GM19023 (cell line): ENCODE measurements at regions not wholly inside any gene's neighbourhood (a gene's known extent, or its start where the extent isn't known, plus 50 kb on each side); places are given as distances from the start of the nearest gene placed in this dataset.
"Not testable (repeated sequence)": the region's sequence is repeated elsewhere in the genome, so short reads cannot be mapped to it uniquely, and the experiment has no call there.

ENCODE experiments used
- ATAC-seq: cut with Tn5 transposase; IDR thresholded peaks from one replicate; pipeline ENCODE4 v1.9.1; 2021; ENCODE audit warnings: mild to moderate bottlenecking, moderate library complexity; ENCODE audit not compliant: unreplicated experiment

DNA sequence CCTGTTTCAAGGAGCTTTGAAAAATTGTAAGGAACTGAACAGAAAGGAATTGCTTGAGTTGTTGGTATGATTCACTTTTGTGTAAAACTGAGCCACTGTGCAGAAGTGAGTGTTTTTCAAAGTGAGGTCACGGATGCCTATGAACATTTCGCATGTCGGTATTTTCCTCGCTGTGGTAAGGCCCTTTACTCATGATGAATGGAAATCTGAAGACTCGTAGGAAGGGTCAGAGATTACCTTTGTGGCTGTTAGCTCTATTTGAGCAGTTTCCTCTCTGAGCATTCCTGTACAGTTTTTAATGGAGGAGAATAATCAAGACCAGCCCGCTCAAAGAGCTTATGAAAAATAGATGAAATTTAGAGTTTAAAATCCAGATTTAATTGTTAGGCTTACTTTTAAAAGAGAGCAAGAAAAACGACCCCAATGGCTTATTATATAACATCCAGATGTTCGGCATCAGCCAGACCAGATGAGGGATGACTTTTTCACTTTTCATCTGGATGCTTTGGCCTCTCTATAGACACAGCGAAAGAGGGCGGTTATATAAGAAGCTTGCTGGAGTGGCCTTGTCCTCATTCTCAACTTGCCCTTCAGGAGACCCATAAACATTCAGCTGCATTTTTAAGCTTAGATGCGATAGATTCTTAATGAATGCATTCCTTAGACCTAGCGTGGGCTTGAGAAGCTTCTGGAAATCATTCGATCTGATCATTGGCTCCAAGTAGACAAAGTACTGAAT, 99.5 kb downstream of the CD83 start:
- no peak for ATAC-seq

DNA sequence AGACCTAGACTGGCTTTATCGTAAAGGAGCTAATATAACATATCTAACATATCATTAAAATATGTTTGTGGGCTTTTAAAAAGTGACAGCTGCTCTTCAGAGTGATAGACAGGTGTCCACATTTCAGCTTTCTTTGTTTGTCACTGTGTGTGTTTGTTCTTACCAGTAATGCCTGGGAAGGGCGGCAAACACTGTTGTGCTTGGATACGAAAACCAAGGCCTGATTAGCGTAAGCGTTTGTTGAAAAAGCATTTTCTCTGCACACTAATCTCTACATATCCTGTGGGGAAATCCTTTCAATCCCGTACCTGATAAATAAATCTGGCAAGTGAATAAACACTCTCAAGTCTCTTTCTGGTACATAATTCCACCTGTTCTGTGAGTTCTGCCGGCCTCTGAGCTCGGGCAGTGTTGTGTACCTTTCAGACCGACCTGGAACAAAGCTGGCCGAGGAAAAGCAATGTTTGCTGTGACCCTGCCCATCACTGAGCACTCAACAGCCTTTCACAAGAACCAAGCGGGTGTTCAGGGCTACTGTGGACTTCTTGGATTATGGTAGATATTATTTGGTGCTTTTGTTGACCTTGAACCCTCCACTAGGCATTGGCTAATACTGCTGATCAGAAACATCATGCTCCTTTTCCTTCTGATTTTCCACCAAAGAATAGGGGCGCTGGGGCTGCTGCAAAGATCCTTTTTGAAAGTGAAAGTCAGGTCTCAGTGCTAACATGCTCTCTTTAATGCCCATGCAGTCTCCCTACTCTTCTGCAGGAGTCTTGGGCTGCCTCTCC, 100.4 kb downstream of the CD83 start:
- no peak for ATAC-seq

DNA sequence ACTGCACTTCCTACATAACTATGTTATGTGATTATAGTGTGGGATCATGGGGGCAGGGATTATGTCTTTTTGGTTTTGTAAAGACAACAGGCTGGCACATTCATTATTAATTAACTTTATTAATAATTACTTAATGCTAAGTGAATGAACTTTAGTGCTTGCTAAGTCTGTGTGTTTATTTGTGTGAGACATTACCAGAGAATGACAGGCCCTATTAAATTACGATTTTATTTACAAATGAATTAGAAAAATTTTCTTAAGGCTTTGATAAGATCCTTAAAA, 100.9 kb downstream of the CD83 start:
- ATAC-seq = no peak

DNA sequence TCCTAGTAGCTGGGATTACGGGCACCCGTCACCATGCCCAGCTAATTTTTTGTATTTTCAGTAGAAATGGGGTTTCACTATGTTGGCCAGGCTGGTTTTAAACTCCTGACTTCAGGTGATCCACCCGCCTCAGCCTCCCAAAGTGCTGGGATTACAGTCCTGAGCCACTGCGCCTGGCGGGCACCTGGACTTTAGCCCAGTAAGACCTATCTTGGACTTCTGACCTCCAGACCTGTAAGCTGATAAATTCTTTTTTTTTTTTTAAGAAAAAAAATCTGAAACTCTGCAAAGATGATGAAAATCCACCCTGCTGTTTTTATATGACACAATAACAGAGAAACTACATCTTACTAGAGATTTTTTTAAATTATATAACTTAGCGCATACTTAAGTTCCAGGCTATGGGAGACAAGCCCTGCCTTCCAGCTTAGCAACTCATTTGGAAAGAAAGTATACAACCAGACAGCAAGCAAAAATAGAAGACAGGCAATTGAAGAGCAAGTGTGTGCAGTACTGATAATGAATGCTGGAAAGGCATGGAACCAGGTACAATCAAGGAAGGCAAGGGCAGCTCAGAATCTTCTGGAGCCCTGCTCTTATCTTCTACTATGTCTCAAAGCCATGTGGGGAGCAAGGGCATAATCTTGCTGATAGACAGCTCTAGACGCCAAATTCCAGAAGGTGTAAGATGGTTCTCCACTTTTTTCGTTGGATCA, 104.2 kb downstream of the CD83 start:
- no peak for ATAC-seq

DNA sequence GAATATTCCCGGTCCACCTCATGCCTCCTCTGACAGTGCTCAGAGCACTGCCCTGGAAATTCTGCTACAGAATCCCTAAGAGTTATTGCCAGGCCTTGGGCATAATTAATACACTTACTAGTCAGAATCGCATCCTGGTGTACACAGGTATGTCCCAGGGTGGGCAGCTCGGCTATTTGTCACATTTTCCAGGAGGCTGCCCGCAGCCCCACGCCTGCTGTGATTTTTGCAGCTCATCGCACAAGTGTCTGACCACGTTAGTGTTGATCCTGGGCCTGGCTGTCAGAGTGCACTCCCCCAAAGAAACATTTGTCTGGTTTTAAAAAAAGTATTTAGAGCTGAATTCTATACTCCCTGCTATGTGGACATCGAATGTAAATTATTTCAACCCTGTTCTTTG, 105.4 kb downstream of the CD83 start:
- ATAC-seq = no peak

DNA sequence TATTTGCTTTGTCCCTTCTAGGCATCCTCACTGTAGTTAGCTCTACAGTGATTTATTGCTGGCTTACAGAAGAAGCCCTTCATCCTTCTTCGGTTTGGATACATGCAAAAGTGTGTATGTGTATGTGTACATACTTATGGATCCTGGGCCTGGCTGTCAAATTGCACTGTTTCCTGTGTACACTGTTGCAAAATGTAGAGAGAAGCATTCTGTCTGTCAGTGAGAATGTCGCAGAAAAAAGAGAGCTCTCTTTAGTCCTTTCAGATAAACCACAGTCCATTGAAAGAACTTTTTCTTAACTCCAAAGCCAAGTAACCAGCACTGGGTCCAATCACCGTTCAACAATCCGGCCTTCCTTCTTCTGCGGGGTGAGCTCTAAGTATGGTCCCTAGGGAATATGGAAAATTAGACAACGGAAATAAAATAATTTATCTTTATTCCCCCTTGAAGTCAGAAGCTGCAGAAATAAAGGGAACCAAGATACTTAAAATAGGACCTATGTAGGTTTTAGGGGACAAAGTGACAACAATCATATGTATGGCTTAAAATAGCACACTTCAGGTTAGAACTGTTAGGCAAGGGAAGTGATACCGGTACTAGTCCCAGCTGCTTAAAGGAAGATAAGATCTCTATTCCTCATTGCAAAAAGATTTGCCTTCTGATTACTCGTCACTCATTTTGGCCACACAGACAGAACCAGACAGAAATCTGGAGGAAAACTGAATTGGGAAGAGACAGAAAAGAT, 107.0 kb downstream of the CD83 start:
- no peak for ATAC-seq

DNA sequence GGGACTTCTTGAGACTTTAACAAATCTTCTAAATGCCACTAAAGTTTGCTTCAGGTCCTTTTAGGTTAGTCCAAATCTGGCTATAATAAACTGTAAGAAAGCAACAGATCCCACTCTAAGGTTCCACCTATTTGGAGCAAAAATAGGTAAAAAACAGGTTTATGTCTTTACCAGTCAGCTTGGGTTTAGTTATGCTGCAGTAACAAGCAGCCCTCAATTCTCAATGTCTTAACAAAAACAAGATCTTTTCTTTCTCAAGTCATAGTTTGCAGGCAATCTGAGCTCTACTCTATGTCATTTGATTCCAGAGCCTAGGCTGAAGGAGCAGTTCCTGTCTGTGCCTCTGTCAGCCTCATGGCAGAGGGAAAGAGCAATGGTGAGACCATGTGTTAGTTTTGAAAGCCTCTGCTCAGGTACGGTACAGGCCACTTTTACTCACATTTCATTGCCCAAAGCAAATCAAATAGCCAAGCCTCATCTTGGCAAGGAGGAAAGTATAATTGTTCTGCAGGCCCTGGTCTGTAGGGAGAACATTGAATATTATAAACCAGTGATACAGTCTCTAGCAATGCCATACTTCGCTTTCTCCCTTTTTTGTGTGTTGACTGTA, 108.6 kb downstream of the CD83 start:
- no peak for ATAC-seq

DNA sequence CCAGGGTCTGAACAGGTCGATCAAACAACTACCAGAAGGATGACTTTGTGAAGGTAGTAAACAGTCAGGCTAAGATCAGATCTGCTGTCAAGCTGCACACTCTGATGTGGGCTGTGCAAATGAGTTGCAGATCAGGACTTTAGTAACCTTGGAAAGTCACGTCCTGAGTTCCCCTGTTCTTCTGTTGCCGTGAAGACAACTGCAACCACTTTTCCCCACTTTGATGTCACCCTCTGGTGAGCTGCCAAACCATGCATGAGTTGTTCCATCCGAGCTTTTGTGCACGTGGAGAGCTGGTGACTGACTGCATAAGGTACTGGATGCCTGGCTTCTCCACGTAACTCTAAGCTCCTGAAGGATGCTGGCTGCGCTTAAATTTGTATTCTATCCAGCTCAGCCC, 111.0 kb downstream of the CD83 start:
- no peak for ATAC-seq

DNA sequence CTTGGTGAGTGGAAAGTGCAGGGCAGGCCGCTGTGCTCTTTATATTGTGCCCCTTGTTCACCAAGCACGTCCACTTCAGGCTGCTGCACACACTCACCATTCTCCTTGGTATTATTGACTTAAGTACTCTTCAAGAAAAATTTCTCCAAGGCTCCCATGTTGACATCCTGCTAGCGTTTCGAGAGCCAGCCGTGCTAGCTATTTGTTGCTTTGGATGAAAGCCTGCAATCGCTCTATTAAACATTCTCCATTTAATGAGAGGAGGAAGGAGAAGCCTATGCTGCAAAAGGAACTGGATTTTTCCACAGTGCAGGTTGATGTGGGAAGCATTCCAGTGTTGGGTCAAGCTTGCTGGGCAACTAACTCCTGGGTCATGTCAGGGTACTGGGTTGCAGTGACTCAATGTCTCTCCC, 113.5 kb downstream of the CD83 start:
- ATAC-seq = no peak

DNA sequence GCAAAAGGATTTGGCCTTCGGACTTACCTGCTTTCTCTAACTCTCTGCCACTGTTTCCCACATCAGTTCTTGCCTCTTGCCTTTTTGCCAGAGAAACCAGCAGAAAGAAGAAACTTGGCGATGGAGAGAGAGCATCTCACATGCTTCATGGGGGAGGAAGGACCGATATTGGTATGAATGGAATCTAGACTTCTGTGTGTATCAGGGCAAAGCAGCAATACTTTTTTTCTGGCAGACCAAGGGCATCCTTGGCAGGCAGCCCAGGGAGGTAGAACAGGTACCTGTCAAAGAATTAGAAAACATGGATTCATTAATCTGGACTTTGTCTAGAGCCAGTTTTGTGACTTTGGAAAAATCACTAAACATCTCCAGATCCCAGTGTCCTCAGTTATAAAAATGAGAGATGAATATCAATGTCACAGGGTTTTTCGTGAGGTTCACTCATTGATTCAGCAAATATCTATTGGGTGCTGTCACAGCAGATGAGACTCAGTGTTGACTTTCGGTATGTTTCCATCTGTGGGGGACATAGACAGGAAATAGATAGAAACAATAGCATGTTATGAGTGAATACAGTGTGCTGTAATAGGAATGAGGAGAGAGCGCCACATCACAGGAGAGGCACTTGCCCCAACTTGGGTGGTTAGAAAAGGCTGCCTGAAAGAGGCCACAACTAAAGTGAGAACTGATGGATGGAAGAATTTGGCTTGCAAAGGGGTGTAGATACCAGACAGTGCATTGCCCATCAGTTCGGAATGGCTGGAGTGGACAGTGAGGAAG, 114.1 kb downstream of the CD83 start:
- ATAC-seq = no peak

DNA sequence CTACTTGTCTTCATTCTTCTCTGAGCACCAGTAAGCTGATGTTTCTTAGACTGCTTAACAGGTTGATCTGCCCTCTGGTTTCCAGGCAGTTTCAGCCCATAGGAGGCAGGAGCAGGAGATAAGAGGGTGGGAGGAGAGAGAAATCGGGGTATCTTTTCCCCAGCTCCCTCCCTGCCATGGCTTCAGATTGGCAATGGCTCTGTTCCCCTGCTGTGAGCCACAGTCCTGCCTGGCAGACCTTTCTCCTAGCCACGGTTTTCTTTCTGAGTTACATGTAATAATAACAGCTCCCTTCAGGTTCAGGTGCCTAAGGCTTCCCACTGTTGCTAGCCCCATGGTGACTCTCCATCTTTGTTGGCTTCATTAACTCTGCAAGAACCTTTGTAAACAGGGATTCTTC, 115.3 kb downstream of the CD83 start:
- ATAC-seq = no peak

DNA sequence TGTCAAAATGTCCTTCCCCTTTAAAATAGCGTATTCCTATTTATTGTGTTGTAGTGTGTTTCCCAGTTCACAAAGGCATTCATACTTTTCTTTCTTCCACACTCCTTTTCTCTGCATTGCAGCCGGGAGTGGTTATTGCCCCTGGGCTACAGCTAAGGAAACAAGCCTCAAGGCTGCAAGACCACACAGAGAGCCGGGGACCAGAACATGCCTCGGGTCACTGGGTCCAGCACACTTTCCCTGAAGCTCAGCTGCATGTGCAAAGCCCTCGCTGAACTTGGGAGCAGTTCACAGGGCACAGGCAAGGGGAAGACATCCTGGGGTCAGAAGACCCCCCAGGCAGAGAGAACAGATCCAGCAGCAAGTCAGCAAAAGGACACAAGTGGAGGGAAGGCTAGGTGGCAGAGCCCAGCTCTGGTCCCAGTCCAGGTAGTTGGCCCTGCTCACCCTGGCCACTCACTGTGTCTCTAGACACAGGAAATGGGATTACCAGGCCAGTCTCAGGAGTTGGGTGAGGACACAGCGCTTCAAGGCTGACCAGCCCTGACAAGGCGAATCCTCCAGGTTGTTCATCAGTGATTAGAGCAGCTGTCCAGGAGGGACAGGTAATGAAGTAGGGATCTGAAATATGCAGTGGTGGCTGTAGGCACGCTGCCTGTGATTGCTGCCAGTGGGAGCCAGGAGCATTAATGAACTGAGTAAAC, 118.2 kb downstream of the CD83 start:
- ATAC-seq = no peak

DNA sequence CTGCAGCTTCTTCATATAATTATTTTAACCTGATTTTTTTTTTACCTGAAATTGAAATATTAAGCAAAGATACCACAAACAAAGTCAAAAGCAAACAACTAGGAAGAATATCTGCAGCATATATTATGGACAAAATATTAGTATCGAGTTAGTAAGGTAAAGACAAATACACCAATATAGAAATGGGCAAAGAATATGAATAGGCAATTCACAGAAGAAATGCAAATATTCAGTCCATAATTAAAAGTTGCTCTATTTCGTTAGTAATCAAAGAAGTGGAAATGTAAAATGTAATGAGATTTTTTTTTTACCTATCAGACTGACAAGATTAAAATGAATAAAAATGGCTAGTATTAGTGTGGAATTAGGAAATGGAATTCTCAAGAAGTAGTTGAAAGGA, 121.5 kb downstream of the CD83 start:
- no peak for ATAC-seq

DNA sequence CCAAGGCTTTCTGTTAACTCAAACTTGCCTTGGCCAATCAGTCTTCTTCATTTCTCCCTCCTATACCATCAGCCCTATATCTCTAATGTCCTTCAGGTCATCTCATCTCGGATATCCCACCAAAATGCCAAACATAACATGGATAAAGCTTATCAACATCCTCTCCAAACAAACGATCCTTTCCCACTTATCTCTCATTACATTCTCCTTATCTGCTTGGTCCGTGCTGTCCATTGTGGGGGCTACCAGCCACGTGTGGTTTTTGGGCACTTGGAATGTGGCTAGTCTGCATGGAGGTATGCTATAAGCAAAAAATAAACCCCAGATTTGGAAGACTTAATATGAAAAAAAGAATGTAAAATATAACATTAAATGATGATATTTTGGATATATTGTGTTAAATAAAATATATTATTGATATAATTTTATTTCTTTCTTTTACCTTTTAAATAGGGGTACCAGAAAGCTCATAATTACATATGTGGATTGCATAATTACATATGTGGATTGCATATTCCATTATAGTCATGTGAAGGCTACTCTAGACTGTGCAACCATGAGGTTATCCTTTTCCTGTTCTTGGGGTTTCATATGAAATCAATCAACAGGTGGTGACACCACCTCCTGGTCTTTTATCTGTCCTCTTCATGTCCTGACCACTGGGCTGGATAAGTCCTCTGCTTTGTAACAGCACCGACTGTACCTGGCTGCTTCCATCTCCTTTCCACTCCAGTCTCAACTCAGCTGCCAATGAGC, 123.0 kb downstream of the CD83 start:
- ATAC-seq = no peak

DNA sequence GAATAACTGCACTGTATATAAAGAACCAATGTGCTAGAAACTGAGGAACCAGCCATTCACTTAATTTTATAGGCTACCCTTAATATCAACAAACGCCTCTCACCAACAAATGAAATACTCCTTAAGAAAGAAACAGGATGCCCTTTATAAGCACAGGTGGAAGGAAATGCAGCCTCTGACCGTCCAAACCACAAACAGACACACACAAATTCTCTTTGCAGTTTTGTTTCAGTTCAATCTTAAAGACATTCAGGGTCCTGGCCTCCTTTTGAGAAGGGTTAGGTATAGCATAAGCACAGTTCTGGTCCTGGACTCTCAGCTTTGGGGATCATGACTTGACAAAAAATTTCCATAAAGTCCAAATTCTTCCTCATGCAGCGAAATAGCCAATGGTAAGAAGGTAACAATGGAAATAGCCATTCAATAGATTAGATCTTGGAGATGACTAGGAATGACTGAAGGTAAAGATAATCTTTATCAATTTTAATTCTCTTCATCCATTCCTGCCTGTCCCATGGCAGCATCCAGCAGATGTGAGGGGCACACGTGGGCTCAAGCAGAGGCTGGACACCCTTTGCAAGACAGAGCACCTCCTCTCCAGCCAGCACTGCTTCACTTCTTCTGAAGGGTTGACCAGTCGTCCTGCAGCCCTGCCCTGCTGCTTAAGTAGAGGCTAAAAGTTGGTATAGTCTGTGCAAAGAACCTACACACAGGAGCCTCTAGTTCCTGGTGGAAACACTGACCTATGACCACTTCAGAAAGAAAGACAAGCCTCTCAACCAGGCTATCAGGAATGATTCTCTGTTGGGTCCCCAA, 123.9 kb downstream of the CD83 start:
- ATAC-seq = no peak

DNA sequence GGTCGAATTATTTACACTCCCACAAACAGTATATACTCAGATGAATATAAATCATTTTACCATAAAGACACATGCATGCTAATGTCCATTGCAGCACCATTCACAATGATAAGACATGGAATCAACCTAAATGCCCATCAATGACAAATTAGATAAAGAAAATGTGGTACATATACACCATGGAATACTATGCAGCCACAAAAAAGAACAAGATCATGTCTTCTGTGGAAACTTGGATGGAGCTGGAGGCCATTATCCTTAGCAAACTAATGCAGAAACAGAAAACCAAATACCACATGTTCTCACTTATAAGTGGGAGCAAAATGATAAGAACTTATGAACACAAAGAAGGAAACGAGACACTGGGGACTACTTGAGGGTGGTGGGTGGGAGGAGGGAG, 125.3 kb downstream of the CD83 start:
- not testable (repeated sequence) for ATAC-seq

DNA sequence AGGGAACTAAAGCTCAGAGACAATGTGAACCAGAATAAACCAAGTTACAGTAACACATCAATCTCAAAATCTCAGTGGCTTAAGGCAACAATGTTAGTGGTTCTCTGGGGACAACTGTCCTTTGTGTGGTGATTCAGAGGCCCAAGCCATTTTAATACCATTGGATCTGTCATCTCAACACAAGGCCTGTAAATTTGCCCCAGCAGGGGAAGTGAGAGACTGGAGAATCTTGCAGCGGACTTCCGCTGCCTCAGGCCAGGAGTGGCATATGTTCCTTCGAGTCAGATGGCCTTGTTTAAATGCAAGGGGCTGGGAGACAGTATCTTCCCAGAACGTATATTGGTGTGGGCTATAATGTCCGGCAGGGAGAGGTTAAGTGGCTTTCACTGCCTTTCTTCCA, 126.0 kb downstream of the CD83 start:
- ATAC-seq = no peak

DNA sequence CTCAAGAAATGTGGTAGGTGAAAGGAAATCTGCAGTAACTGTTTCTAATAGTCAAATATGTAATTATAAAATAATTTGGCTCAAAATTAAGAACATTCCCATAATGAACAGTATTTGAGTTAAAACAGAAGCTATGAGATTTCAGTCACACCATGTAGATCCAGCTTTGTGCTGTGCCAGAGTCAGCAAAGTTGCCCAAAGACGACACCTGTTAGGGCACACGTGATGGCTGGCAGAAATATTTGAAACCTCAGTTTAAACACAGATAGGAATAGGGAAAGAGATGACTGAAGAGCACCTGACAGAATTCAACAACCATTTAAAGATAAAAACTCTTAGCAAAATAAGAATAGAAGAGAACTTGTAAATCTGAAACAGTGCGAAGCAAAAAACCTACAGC, 129.3 kb downstream of the CD83 start:
- no peak for ATAC-seq
